Motor neuron (in vitro differentiated cells): ENCODE measurements at regions not wholly inside any gene's neighbourhood (a gene's known extent, or its start where the extent isn't known, plus 50 kb on each side); places are given as distances from the start of the nearest gene placed in this dataset.

ENCODE experiments used
- ATAC-seq, 8 experiments: fragments of 200-7000 bp; cut with Tn5 transposase; replicated peaks in 6 of 8; 2 replicates each; pipeline ENCODE4 v1.8.0; 2021; ENCODE audit warnings: mild to moderate bottlenecking in 8 of 8, moderate library complexity in 8 of 8
- H3K27ac ChIP-seq, 2 donors: fragments of 250-450 bp; sonication (Bioruptor Pico); 2 replicates each; pipeline ENCODE4 v1.9.0; 2021; ENCODE audit warnings: antibody characterized with exemption in 2 of 2, mild to moderate bottlenecking in 2 of 2, moderate library complexity in 1 of 2
- H3K4me1 ChIP-seq, 2 donors: fragments of 250-450 bp; sonication (Bioruptor Pico); replicated peaks in 1 of 2; 2 replicates each; pipeline ENCODE4 v1.6.1; 2021; ENCODE audit warnings: antibody characterized with exemption in 2 of 2, mild to moderate bottlenecking in 2 of 2, moderate library complexity in 1 of 2
- H3K4me3 ChIP-seq, 5 donors: fragments of 250-450 bp; sonication (Bioruptor Pico); 2 replicates each; pipeline ENCODE4 v1.9.0; 2021; ENCODE audit warnings: antibody characterized with exemption in 5 of 5, mild to moderate bottlenecking in 5 of 5, moderate library complexity in 4 of 5
- WGBS, 10 experiments: fragments of 450-650 bp; shearing (Covaris generic); methylation state at CpG; one replicate each; pipeline ENCODE4 v1.0.0; 2022; 5-methylcytosine and 5-hydroxymethylcytosine counted together
- in situ Hi-C, 9 experiments: fragments of 400-800 bp; cut with MboI; loops; one replicate each; pipeline ENCODE4 v1.15.0; 2021; ENCODE audit warnings: low sequenced_read_pairs in 9 of 9, low pct_unique_long_range_greater_than_20kb in 2 of 9; ENCODE audit not compliant: unreplicated experiment in 9 of 9

- Histone ChIP-seq H3K27ac (no peak overlapping the region), H3K4me3 (no peak overlapping the region), H3K4me1 (no peaks in the 10 kb centered on the region)
- no peak for ATAC-seq
- 34 to 100% (median 78%) methylated on average over 1 to 7 of the region's 7 CpGs; no CpG with 5 or more reads in 2 of the 10 experiments for WGBS, 10 experiments
- in situ Hi-C loops, result loop anchor here (10.0 to 25.0 kb wide), 3 partner anchors 387 to 612 kb away; no protein-coding TSS in a partner anchor
Observed at GRCh38 chr21:39124681-39125251, 58.5 kb downstream of the PSMG1 start.

GRCh38 chr21:39123375-39123774 is 59.9 kb downstream of the PSMG1 start:
- Histone ChIP-seq H3K4me3 (no peak overlapping the region), H3K27ac (no peak overlapping the region), H3K4me1 (no peaks in the 10 kb centered on the region)
- in situ Hi-C loops, result loop anchor here in 1 of 9 experiments (10.0 kb wide), 1 partner anchor 389 kb away; no protein-coding TSS in a partner anchor
- ATAC-seq, result no peak

- no peak overlapping the region for H3K4me3 ChIP-seq
- in situ Hi-C loops, result loop anchor here in 1 of 9 experiments (10.0 kb wide), 1 partner anchor 387 kb away; no protein-coding TSS in a partner anchor
- H3K4me1 ChIP-seq, result no peaks in the 10 kb centered on the region
- H3K27ac ChIP-seq, result no peak overlapping the region
- no peak for ATAC-seq
- WGBS, 10 experiments, result 60 to 100% (median 87%) methylated on average over 1 to 3 of the region's 7 CpGs; no CpG with 5 or more reads in 7 of the 10 experiments
Observed at GRCh38 chr21:39121600-39122355, 61.5 kb downstream of the PSMG1 start.

GRCh38 chr21:39120876-39121599 is 62.2 kb downstream of the PSMG1 start:
- WGBS, 10 experiments, result 50 to 94% (median 76%) methylated on average over 2 to 7 of the region's 10 CpGs
- ATAC-seq, result peak in 1 of 8 experiments; percentile 34
- in situ Hi-C loops, result loop anchor here in 1 of 9 experiments (10.0 kb wide), 1 partner anchor 386 kb away; no protein-coding TSS in a partner anchor
- Histone ChIP-seq H3K27ac (no peak overlapping the region), H3K4me3 (no peak overlapping the region), H3K4me1 (no peaks in the 10 kb centered on the region)

GRCh38 chr21:39119891-39120290 is 63.4 kb downstream of the PSMG1 start:
- H3K27ac ChIP-seq, result no peak overlapping the region
- in situ Hi-C loops, result loop anchor here in 1 of 9 experiments (10.0 kb wide), 1 partner anchor 385 kb away; no protein-coding TSS in a partner anchor
- ATAC-seq, result no peak
- H3K4me1 ChIP-seq, result peaks cover 0 to 3% of the 10 kb centered on the region in 2 donors
- 51 to 100% (median 94%) methylated on average over 1 to 5 of the region's 6 CpGs for WGBS, 10 experiments
- no peak overlapping the region for H3K4me3 ChIP-seq

GRCh38 chr21:39118604-39119215 is 64.5 kb downstream of the PSMG1 start:
- Histone ChIP-seq H3K4me3 (no peak overlapping the region), H3K4me1 (peaks cover 0 to 3% of the 10 kb centered on the region in 2 donors), H3K27ac (no peak overlapping the region)
- WGBS, 10 experiments, result 82 to 100% (median 92%) methylated on average over 2 to 6 of the region's 8 CpGs; no CpG with 5 or more reads in 5 of the 10 experiments
- in situ Hi-C loops, result no loop called here
- ATAC-seq, result no peak

GRCh38 chr21:39118061-39118460 is 65.2 kb downstream of the PSMG1 start:
- 40 to 100% (median 98%) methylated on average over 1 to 9 of the region's 10 CpGs; no CpG with 5 or more reads in 2 of the 10 experiments for WGBS, 10 experiments
- Histone ChIP-seq H3K4me3 (no peak overlapping the region), H3K4me1 (peaks cover 0 to 3% of the 10 kb centered on the region in 2 donors), H3K27ac (no peak overlapping the region)
- in situ Hi-C loops, result no loop called here
- ATAC-seq, result no peak

- 80 to 100% (median 97%) methylated on average over 2 to 5 of the region's 11 CpGs; no CpG with 5 or more reads in 4 of the 10 experiments for WGBS, 10 experiments
- no peak overlapping the region for H3K4me3 ChIP-seq
- no peak for ATAC-seq
- H3K4me1 ChIP-seq, result peaks cover 0 to 3% of the 10 kb centered on the region in 2 donors
- H3K27ac ChIP-seq, result no peak overlapping the region
- in situ Hi-C loops, result no loop called here
Observed at GRCh38 chr21:39117440-39117970, 65.7 kb downstream of the PSMG1 start.

- in situ Hi-C loops, result no loop called here
- 60 to 94% (median 89%) methylated on average over 1 to 16 of the region's 19 CpGs; no CpG with 5 or more reads in 3 of the 10 experiments for WGBS, 10 experiments
- Histone ChIP-seq H3K27ac (no peak overlapping the region), H3K4me3 (no peak overlapping the region), H3K4me1 (peaks cover 0 to 3% of the 10 kb centered on the region in 2 donors)
- ATAC-seq, result no peak
Observed at GRCh38 chr21:39116761-39117439, 66.4 kb downstream of the PSMG1 start.

- in situ Hi-C loops, result no loop called here
- no peak overlapping the region for H3K27ac ChIP-seq
- H3K4me3 ChIP-seq, result no peak overlapping the region
- WGBS, 10 experiments, result 0 to 100% (median 67%) methylated on average over 1 to 5 of the region's 10 CpGs; no CpG with 5 or more reads in 3 of the 10 experiments
- H3K4me1 ChIP-seq, result peaks cover 0 to 3% of the 10 kb centered on the region in 2 donors
- ATAC-seq, result peak; percentile 30 to 95 (median 62)
Observed at GRCh38 chr21:39115576-39116235, 67.5 kb downstream of the PSMG1 start.

- 0 to 90% (median 20%) methylated on average over 1 to 4 of the region's 11 CpGs; no CpG with 5 or more reads in 5 of the 10 experiments for WGBS, 10 experiments
- Histone ChIP-seq H3K27ac (no peak overlapping the region), H3K4me3 (no peak overlapping the region), H3K4me1 (peaks cover 0 to 3% of the 10 kb centered on the region in 2 donors)
- in situ Hi-C loops, result no loop called here
- peak in 4 of 8 experiments; percentile 12 to 84 (median 61) for ATAC-seq
Observed at GRCh38 chr21:39114871-39115575, 68.2 kb downstream of the PSMG1 start.
